Lung (tissue), 11 donors: ENCODE measurements at regions not wholly inside any gene's neighbourhood (a gene's known extent, or its start where the extent isn't known, plus 50 kb on each side); places are given as distances from the start of the nearest gene placed in this dataset.

ENCODE experiments used
- ATAC-seq: fragments of 200-7000 bp; cut with Tn5 transposase; one replicate; pipeline ENCODE4 v1.9.1; 2020; ENCODE audit warnings: moderate number of reproducible peaks; ENCODE audit not compliant: insufficient read depth, low FRiP score
- DNase-seq, 3 donors: peaks; one replicate each; pipeline ENCODE4 v3.0.0-alpha.2; 2013 to 2017
- H3K27ac ChIP-seq, 2 donors: one replicate each; pipeline ENCODE4 v1.5.1; 2013; ENCODE audit warnings: mild to moderate bottlenecking in 2 of 2, moderate library complexity in 2 of 2, control low read depth in 1 of 2, inconsistent platforms in 1 of 2, low read depth in 1 of 2, low read length in 1 of 2
- H3K27me3 ChIP-seq, 3 donors: one replicate each; pipeline ENCODE4 v1.5.1; 2013; ENCODE audit warnings: low read length in 2 of 3; ENCODE audit not compliant: control insufficient read depth in 3 of 3, insufficient read depth in 3 of 3
- H3K36me3 ChIP-seq, 4 donors: one replicate each; pipeline ENCODE4 v1.5.1; 2013; ENCODE audit warnings: low read length in 4 of 4, mild to moderate bottlenecking in 1 of 4, moderate library complexity in 1 of 4; ENCODE audit not compliant: control insufficient read depth in 4 of 4, insufficient read depth in 4 of 4
- H3K4me1 ChIP-seq, 5 donors: one replicate each; pipeline ENCODE4 v1.5.1; 2013; ENCODE audit warnings: low read length in 5 of 5, mild to moderate bottlenecking in 2 of 5, moderate library complexity in 1 of 5; ENCODE audit not compliant: control insufficient read depth in 5 of 5, insufficient read depth in 5 of 5
- H3K4me3 ChIP-seq: one replicate; pipeline ENCODE4 v1.5.1; 2013; ENCODE audit warnings: mild to moderate bottlenecking, control low read depth, moderate library complexity
- H3K9ac ChIP-seq, 2 donors: one replicate each; pipeline ENCODE4 v1.5.1; 2013; ENCODE audit warnings: low read length in 2 of 2, control low read depth in 1 of 2; ENCODE audit not compliant: insufficient read depth in 1 of 2
- H3K9me3 ChIP-seq, 4 donors: one replicate each; pipeline ENCODE4 v1.5.1; 2013; ENCODE audit warnings: low read length in 3 of 4, mild to moderate bottlenecking in 1 of 4, moderate library complexity in 1 of 4; ENCODE audit not compliant: control insufficient read depth in 4 of 4, insufficient read depth in 3 of 4
- WGBS, 2 donors: extraction: QIAGEN DNeasy Blood & Tissue Kit; methylation state at CpG; one replicate each; pipeline ENCODE4 v1.1.7; 2013; 5-methylcytosine and 5-hydroxymethylcytosine counted together
- TF ChIP-seq, protein P1 (sequence below): IDR thresholded peaks from 2 replicates; pipeline ENCODE4 v1.5.1; 2012; ENCODE audit warnings: mild to moderate bottlenecking; ENCODE audit errors: control extremely low read depth, extremely low read depth
- donor health status: control.
- donor health status: control.
- donor health status: Bipolar disorder and iron deficiency.
- donor health status: healthy.
- donor health status: DM: yes; HTN: yes; CAD: no.

DNA sequence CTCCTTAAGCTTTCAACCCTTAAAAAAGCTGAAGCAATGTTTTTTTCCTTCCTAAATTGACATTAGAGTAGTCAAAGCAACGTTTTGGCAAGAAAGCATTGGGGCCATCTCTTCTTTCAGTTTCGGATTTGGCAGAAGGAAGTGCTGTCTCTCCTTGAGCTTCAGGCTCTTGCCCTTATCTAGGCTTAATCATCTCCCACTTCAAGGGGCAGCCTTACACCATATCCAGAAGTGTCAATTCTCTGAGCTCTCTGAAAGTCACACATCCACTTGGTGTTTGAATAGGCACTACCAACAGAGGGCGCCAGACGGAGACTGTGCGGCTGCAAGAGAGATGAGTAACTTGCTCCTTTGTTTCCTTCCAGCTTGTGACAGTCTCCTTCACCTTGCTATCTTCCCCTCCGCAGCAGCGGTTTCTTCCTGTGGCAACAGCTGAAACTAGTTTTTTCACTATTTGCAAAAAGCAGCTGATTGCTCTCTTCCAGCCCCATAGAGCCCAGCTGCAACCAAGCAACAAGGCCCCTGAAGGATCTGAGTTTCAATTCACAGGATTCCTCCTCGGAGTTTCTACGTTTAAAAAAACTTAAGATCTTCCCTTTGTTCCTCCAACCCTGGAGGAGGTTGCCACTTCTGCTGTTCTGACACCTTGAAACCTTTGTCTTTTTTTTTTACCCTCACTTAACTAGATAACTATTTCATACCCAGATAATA, 147.0 kb upstream of the SLCO3A1 start:
- no peaks in the 10 kb centered on the region for H3K27me3 ChIP-seq
- 9 to 17% methylated on average over 9 of the region's 9 CpGs for WGBS, 2 donors
- H3K36me3 ChIP-seq = no peaks in the 10 kb centered on the region
- H3K4me1 ChIP-seq = peaks cover 0 to 7% (median 1%) of the 10 kb centered on the region in 5 donors
- ATAC-seq = peak; percentile 92
- no peaks in the 10 kb centered on the region for H3K9me3 ChIP-seq
- TF ChIP-seq, protein P1, sequence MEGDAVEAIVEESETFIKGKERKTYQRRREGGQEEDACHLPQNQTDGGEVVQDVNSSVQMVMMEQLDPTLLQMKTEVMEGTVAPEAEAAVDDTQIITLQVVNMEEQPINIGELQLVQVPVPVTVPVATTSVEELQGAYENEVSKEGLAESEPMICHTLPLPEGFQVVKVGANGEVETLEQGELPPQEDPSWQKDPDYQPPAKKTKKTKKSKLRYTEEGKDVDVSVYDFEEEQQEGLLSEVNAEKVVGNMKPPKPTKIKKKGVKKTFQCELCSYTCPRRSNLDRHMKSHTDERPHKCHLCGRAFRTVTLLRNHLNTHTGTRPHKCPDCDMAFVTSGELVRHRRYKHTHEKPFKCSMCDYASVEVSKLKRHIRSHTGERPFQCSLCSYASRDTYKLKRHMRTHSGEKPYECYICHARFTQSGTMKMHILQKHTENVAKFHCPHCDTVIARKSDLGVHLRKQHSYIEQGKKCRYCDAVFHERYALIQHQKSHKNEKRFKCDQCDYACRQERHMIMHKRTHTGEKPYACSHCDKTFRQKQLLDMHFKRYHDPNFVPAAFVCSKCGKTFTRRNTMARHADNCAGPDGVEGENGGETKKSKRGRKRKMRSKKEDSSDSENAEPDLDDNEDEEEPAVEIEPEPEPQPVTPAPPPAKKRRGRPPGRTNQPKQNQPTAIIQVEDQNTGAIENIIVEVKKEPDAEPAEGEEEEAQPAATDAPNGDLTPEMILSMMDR = peak; percentile 72
- peak; percentile 76 to 84 (median 81) for DNase-seq
- no peak overlapping the region for H3K4me3 ChIP-seq
- peak overlapping the region in 1 of 2 donors; percentile 37 for H3K9ac ChIP-seq
- H3K27ac ChIP-seq = no peak overlapping the region

DNA sequence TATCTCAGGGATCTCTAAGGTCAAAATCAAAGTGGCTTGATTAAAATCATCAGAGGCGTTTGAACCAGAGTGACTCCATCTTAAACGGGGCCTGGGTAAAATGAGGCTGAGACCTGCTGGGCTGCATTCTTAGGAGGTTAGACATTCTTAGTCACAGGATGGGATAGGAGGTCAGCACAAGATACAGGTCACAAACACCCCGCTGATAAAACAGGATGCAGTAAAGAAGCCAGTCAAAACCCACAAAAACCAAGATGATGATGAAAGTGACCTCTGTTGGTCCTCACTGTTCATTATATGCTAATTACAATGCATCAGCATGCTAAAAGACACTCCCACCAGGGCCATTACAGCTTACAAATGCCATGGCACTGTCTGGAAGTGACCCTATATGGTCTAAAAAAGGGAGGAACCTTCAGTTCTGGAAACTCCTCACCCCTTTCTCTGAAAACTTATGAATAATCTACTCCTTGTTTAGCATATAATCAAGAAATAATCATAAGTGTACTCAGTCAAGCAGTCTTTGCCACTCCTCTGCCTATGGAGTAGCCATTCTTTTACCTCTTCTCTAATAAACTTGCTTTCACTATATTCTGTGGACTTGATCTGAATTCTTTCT, 143.3 kb upstream of the SLCO3A1 start:
- no peak overlapping the region for H3K9ac ChIP-seq
- no peak overlapping the region for H3K27ac ChIP-seq
- H3K36me3 ChIP-seq = no peaks in the 10 kb centered on the region
- TF ChIP-seq, protein P1 = no peak
- 62 to 69% methylated on average over 3 of the region's 3 CpGs for WGBS, 2 donors
- H3K27me3 ChIP-seq = no peaks in the 10 kb centered on the region
- ATAC-seq (no peak), DNase-seq (no peak)
- H3K9me3 ChIP-seq = no peaks in the 10 kb centered on the region
- H3K4me3 ChIP-seq = no peak overlapping the region
- H3K4me1 ChIP-seq = peaks cover 0 to 7% (median 1%) of the 10 kb centered on the region in 5 donors

DNA sequence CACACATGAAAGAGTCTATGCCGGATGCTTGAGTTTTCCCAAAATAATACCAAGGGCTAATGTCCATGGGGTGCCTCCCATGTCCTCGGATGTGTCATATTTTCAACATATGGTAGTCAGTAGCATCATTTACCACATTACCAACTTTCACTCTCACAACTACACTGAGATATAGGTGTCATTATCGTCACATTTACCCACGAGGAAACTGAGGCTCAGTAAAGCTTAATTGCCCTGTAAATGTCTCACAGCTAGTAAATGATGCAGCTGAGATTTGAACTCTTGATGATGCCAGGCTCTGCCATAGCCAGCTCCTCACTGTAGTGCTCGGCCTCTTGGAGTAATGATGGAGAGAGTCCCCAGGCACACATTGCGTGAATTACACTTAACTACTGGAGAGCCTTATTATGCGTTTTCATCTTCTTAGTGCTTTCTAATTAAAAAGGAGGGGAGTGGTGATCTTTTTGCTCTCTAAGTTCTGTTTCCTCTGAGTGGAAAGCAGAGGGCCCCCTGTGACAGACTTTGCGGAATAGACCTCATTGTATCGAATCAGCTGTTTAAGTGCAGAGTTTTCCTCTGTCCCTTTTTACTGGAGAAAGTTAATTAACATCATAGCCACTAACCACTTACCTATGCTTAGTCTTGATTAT, 142.0 kb upstream of the SLCO3A1 start:
- TF ChIP-seq, protein P1 = no peak
- H3K27ac ChIP-seq = no peak overlapping the region
- no peak for ATAC-seq
- H3K9ac ChIP-seq = no peak overlapping the region
- H3K27me3 ChIP-seq = no peaks in the 10 kb centered on the region
- H3K4me3 ChIP-seq = no peak overlapping the region
- 75 to 87% methylated on average over 9 of the region's 9 CpGs for WGBS, 2 donors
- no peak for DNase-seq
- no peaks in the 10 kb centered on the region for H3K9me3 ChIP-seq
- H3K4me1 ChIP-seq = peaks cover 0 to 1% (median 0%) of the 10 kb centered on the region in 5 donors
- H3K36me3 ChIP-seq = no peaks in the 10 kb centered on the region
